Spleen (tissue), 11 donors: ENCODE measurements at regions not wholly inside any gene's neighbourhood (a gene's known extent, or its start where the extent isn't known, plus 50 kb on each side); places are given as distances from the start of the nearest gene placed in this dataset.

Experiments used
- DNase-seq: peaks from one replicate; pipeline ENCODE4 v3.0.0-alpha.2; 2020
- H3K27ac ChIP-seq, 8 donors: fragments of 200-600 bp; sonication (generic) in 7 of 8; 1 replicate in 4 of 8; 2 replicates in 4 of 8; pipeline versions ENCODE4 v1.5.0 to v1.8.0; 2016 to 2021; ENCODE audit warnings: inconsistent platforms in 4 of 8, mild to moderate bottlenecking in 4 of 8, moderate library complexity in 1 of 8
- H3K27me3 ChIP-seq, 7 donors: fragments of 200-600 bp; sonication (generic) in 6 of 7; replicated peaks in 1 of 7; 1 replicate in 4 of 7; 2 replicates in 3 of 7; pipeline versions ENCODE4 v1.5.0 to v1.8.0; 2016 to 2021; ENCODE audit warnings: inconsistent platforms in 3 of 7, mild to moderate bottlenecking in 1 of 7
- H3K36me3 ChIP-seq, 6 donors: fragments of 200-600 bp; sonication (generic) in 5 of 6; 1 replicate in 4 of 6; 2 replicates in 2 of 6; pipeline versions ENCODE4 v1.5.0 to v1.8.0; 2016 to 2021; ENCODE audit warnings: inconsistent platforms in 2 of 6
- H3K4me1 ChIP-seq, 6 donors: fragments of 200-600 bp; sonication (generic) in 5 of 6; 1 replicate in 3 of 6; 2 replicates in 3 of 6; pipeline versions ENCODE4 v1.5.0 to v1.8.0; 2016 to 2021; ENCODE audit warnings: inconsistent platforms in 3 of 6
- H3K4me3 ChIP-seq, 8 donors: fragments of 200-600 bp; sonication (generic) in 7 of 8; 1 replicate in 4 of 8; 2 replicates in 4 of 8; pipeline versions ENCODE4 v1.5.0 to v1.8.0; 2016 to 2021; ENCODE audit warnings: inconsistent platforms in 4 of 8, mild to moderate bottlenecking in 4 of 8, moderate library complexity in 2 of 8
- H3K9me3 ChIP-seq, 8 donors: fragments of 200-600 bp; sonication (generic) in 7 of 8; 1 replicate in 4 of 8; 2 replicates in 4 of 8; pipeline versions ENCODE4 v1.5.0 to v1.8.0; 2016 to 2021; ENCODE audit warnings: inconsistent platforms in 4 of 8
- POLR2A ChIP-seq, 3 donors: fragments of 450-650 bp; IDR thresholded peaks; one replicate each; pipeline ENCODE4 v1.5.1; 2017; ENCODE audit warnings: antibody characterized with exemption in 3 of 3, mild to moderate bottlenecking in 1 of 3
- POLR2AphosphoS5 ChIP-seq, 3 donors: sonication (generic); formaldehyde crosslinking; IDR thresholded peaks; one replicate each; pipeline ENCODE4 v1.5.1; 2017; ENCODE audit warnings: antibody characterized with exemption in 3 of 3
- WGBS, 5 donors: extraction: QIAGEN DNeasy Blood & Tissue Kit in 3 of 5; methylation state at CpG; one replicate each; pipeline versions ENCODE4 v1.1.5 to v1.1.7; 2013 to 2018; 5-methylcytosine and 5-hydroxymethylcytosine counted together
- intact Hi-C: fragments of 100-400 bp; cut with DNase I; formaldehyde crosslinking; loops from one replicate; pipeline ENCODE4 v1.15.0; 2023; ENCODE audit warnings: low total_unique reads
- TF ChIP-seq, protein P1 (sequence below), 11 experiments: fragments of 200-600 bp in 7 of 11; fragments of 450-650 bp in 4 of 11; sonication (generic) in 4 of 11; IDR thresholded peaks in 8 of 11; conservative IDR thresholded peaks in 3 of 11; 1 replicate in 7 of 11; 2 replicates in 4 of 11; pipeline versions ENCODE4 v1.4.0 to v1.8.0; 2016 to 2021; ENCODE audit warnings: antibody characterized with exemption in 11 of 11, inconsistent platforms in 4 of 11, mild to moderate bottlenecking in 1 of 11
- donor health status: healthy with polysubstance abuse.
- donor health status: DM: no; HTN: no; CAD: no; lungs with moderate emphysema.
- donor health status: DM: no; HTN: no; CAD: no.
- donor health status: Bipolar disorder and iron deficiency.
- donor health status: healthy.
- donor health status: DM: no; HTN: no; CAD: no.
- donor health status: DM: yes; HTN: yes; CAD: no.

- Histone ChIP-seq H3K27me3 (peaks cover 0 to 69% (median 0%) of the 10 kb centered on the region in 7 donors), H3K27ac (no peak overlapping the region), H3K36me3 (no peaks in the 10 kb centered on the region), H3K4me3 (no peak overlapping the region), H3K9me3 (no peaks in the 10 kb centered on the region), H3K4me1 (no peaks in the 10 kb centered on the region)
- no peak for TF ChIP-seq POLR2AphosphoS5 (IDR thresholded peaks at IDR 0.05)
- no peak for TF ChIP-seq POLR2A (IDR thresholded peaks at IDR 0.05)
- TF ChIP-seq, protein P1, sequence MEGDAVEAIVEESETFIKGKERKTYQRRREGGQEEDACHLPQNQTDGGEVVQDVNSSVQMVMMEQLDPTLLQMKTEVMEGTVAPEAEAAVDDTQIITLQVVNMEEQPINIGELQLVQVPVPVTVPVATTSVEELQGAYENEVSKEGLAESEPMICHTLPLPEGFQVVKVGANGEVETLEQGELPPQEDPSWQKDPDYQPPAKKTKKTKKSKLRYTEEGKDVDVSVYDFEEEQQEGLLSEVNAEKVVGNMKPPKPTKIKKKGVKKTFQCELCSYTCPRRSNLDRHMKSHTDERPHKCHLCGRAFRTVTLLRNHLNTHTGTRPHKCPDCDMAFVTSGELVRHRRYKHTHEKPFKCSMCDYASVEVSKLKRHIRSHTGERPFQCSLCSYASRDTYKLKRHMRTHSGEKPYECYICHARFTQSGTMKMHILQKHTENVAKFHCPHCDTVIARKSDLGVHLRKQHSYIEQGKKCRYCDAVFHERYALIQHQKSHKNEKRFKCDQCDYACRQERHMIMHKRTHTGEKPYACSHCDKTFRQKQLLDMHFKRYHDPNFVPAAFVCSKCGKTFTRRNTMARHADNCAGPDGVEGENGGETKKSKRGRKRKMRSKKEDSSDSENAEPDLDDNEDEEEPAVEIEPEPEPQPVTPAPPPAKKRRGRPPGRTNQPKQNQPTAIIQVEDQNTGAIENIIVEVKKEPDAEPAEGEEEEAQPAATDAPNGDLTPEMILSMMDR (IDR thresholded peaks at IDR 0.05 in 8 of 11, conservative IDR thresholded peaks at IDR 0.05 in 3 of 11) = no peak
- WGBS, 5 donors = 45 to 72% (median 59%) methylated on average over 3 of the region's 3 CpGs
- intact Hi-C loops = no loop called here
- DNase-seq = no peak
These were observed 173.7 kb downstream of the MELK start for GRCh38 chr9:36746415-36746814.

DNA sequence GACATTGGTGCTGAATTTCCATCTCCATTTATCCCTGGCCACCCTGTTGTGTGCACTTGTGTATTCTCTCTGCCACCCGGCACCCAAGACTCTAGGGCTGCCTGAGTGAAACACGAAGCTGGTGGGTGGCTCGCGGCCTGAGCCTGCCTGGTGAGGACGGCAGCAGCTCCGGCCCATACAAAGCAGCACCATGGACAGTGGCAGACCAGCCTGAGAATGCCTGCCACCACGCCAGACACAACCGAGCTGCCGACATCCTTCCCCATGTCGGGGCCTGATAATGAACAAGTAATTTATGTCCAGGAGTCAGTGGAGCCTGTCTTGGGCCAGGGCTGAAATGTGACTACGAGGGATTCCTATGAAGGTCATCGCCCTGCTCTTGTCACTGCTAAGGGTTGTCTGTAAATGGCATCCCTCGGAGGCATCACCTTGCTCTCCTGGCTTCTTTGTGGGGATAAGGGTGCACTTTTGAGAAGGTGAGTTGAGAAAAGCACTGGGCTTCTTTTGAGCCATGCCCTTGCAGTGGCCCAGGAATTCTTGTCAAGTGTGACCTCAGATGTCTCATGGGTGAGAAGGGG, 175.7 kb downstream of the MELK start:
- TF ChIP-seq POLR2AphosphoS5 (IDR thresholded peaks at IDR 0.05) = no peak
- TF ChIP-seq POLR2A (IDR thresholded peaks at IDR 0.05) = no peak
- TF ChIP-seq, protein P1 (IDR thresholded peaks at IDR 0.05 in 8 of 11, conservative IDR thresholded peaks at IDR 0.05 in 3 of 11) = no peak
- intact Hi-C loops = no loop called here
- H3K27ac ChIP-seq = no peak overlapping the region
- H3K4me3 ChIP-seq = no peak overlapping the region
- DNase-seq = no peak
- H3K9me3 ChIP-seq = no peaks in the 10 kb centered on the region
- peaks cover 0 to 65% (median 0%) of the 10 kb centered on the region in 7 donors for H3K27me3 ChIP-seq
- H3K36me3 ChIP-seq = no peaks in the 10 kb centered on the region
- WGBS, 5 donors = 17 to 25% (median 22%) methylated on average over 13 of the region's 13 CpGs
- no peaks in the 10 kb centered on the region for H3K4me1 ChIP-seq

- no peak overlapping the region for H3K4me3 ChIP-seq
- TF ChIP-seq POLR2A (IDR thresholded peaks at IDR 0.05) = no peak
- 16 to 40% (median 31%) methylated on average over 2 of the region's 2 CpGs for WGBS, 5 donors
- H3K9me3 ChIP-seq = no peaks in the 10 kb centered on the region
- no peak for DNase-seq
- H3K27me3 ChIP-seq = peaks cover 0 to 66% (median 0%) of the 10 kb centered on the region in 7 donors
- H3K36me3 ChIP-seq = no peaks in the 10 kb centered on the region
- intact Hi-C loops = no loop called here
- H3K27ac ChIP-seq = no peak overlapping the region
- H3K4me1 ChIP-seq = no peaks in the 10 kb centered on the region
These were observed 176.8 kb downstream of the MELK start for GRCh38 chr9:36749461-36749860.

DNA sequence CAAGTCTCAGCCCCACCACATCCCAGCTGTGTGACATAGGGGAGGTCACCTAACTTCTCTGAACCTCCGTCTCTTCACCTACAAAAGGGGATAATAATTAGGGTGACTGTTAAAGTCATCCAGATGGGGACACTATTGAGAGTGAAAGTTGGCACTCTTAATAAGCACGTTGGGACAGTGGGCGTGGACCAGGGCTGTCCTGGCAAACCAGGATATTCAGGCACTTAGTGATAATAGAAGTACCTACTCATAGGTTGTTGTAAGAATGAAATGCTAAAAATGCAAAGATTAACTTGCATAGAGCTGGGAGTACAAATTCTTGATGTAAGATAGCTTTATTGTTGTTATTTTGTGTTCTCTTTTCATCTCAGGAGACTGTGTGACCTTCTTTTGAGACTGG, 177.9 kb downstream of the MELK start:
- intact Hi-C loops = no loop called here
- TF ChIP-seq, protein P1 (IDR thresholded peaks at IDR 0.05 in 8 of 11, conservative IDR thresholded peaks at IDR 0.05 in 3 of 11) = no peak
- no peak for TF ChIP-seq POLR2AphosphoS5 (IDR thresholded peaks at IDR 0.05)
- no peak for TF ChIP-seq POLR2A (IDR thresholded peaks at IDR 0.05)
- no peaks in the 10 kb centered on the region for H3K36me3 ChIP-seq
- H3K4me1 ChIP-seq = no peaks in the 10 kb centered on the region
- H3K27me3 ChIP-seq = peaks cover 0 to 75% (median 9%) of the 10 kb centered on the region in 7 donors
- 64 to 83% (median 77%) methylated on average over 3 of the region's 3 CpGs for WGBS, 5 donors
- no peaks in the 10 kb centered on the region for H3K9me3 ChIP-seq
- H3K27ac ChIP-seq = no peak overlapping the region
- DNase-seq = no peak
- no peak overlapping the region for H3K4me3 ChIP-seq

GRCh38 chr9:36755019-36755418, 182.3 kb downstream of the MELK start:
- WGBS, 5 donors = 75 to 94% (median 79%) methylated on average over 1 to 2 of the region's 2 CpGs
- peaks cover 0 to 74% (median 10%) of the 10 kb centered on the region in 7 donors for H3K27me3 ChIP-seq
- no peaks in the 10 kb centered on the region for H3K4me1 ChIP-seq
- no peak for TF ChIP-seq POLR2AphosphoS5 (IDR thresholded peaks at IDR 0.05)
- TF ChIP-seq, protein P1 (IDR thresholded peaks at IDR 0.05 in 8 of 11, conservative IDR thresholded peaks at IDR 0.05 in 3 of 11) = no peak
- TF ChIP-seq POLR2A (IDR thresholded peaks at IDR 0.05) = no peak
- no peak overlapping the region for H3K4me3 ChIP-seq
- intact Hi-C loops = no loop called here
- no peak overlapping the region for H3K27ac ChIP-seq
- H3K36me3 ChIP-seq = no peaks in the 10 kb centered on the region
- no peaks in the 10 kb centered on the region for H3K9me3 ChIP-seq
- DNase-seq = no peak
